Sigmoid colon (tissue), 4 donors: ENCODE measurements at regions not wholly inside any gene's neighbourhood (a gene's known extent, or its start where the extent isn't known, plus 50 kb on each side); places are given as distances from the start of the nearest gene placed in this dataset.

Experiments used
- CTCF ChIP-seq, 4 experiments: fragments of 450-650 bp in 3 of 4; fragments of 200-600 bp in 1 of 4; IDR thresholded peaks; one replicate each; pipeline ENCODE4 v1.5.1; 2016 to 2019; ENCODE audit warnings: antibody characterized with exemption in 4 of 4, mild to moderate bottlenecking in 3 of 4, moderate library complexity in 2 of 4
- EP300 ChIP-seq, 4 donors: sonication (generic); formaldehyde crosslinking; IDR thresholded peaks; one replicate each; pipeline ENCODE4 v1.6.1; 2017; ENCODE audit warnings: antibody characterized with exemption in 4 of 4
- POLR2A ChIP-seq, 2 donors: fragments of 450-650 bp; IDR thresholded peaks; one replicate each; pipeline ENCODE4 v1.6.1; 2016; ENCODE audit warnings: antibody characterized with exemption in 2 of 2, mild to moderate bottlenecking in 2 of 2, moderate library complexity in 2 of 2

DNA sequence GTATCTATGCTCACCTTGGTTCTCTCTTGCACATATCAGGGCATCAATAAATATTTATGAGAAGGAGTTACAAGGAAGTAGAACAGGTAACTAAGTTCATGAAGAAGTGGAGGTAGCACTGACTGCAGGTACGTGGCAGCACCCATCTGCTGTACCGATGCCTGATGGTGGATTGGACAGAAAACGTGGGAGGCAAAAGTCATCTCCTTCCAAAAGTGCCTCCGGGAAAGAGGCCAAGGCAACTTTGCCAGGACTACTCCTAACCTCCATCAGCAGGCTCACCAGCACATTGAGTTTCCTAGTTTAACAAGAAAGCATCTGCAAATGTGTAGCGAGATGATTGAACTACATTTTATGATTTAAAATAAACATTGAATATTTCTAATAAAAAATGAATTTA, 248.8 kb downstream of the ANKRD7 start:
- TF ChIP-seq CTCF (IDR thresholded peaks at IDR 0.05), result no peak
- TF ChIP-seq EP300 (IDR thresholded peaks at IDR 0.05), result no peak
- TF ChIP-seq POLR2A (IDR thresholded peaks at IDR 0.05), result no peak
